ENCODE measurements at regions not wholly inside any gene's neighbourhood (a gene's known extent, or its start where the extent isn't known, plus 50 kb on each side); places are given as distances from the start of the nearest gene placed in this dataset.
"Not testable (repeated sequence)": the region's sequence is repeated elsewhere in the genome, so short reads cannot be mapped to it uniquely, and the experiment has no call there.

DNA sequence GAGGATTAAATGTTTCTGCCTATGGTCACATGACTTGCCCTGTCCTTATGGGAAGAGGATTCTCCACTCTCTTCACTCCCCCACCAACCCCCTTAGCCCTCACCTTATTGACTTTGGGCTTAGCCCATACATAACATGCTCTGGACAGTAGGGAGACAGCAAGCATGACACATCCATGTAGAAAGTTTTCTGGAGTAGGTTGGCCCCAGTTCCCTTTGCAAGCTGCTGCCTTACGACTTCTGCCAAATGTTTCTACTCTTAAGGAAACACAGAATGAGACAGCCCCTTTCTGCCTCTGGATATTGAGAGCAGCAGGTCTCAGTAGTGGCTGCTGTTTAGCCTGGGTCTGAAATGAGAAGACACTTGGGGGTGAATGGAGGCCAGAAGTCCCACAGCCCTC lies 282.2 kb downstream of the MAP2K6 start (continued):
- TF ChIP-seq RAD21 (CRISPR knock-in tag; conservative IDR thresholded peaks at IDR 0.05 in 1 of 2, IDR thresholded peaks at IDR 0.05 in 1 of 2) (no peak), ETV5 (CRISPR knock-in tag; IDR thresholded peaks at IDR 0.05; ENCODE audit: low read depth) (no peak), DMBX1 (CRISPR knock-in tag; IDR thresholded peaks at IDR 0.05; ENCODE audit: borderline replicate concordance) (no peak), TFAM (CRISPR knock-in tag; conservative IDR thresholded peaks at IDR 0.05) (no peak), PYGO2 (tag; IDR thresholded peaks at IDR 0.05) (no peak), BDP1 (IDR thresholded peaks at IDR 0.05; ENCODE audit: insufficient read depth, insufficient read length) (no peak)
- TF ChIP-seq, protein P1, sequence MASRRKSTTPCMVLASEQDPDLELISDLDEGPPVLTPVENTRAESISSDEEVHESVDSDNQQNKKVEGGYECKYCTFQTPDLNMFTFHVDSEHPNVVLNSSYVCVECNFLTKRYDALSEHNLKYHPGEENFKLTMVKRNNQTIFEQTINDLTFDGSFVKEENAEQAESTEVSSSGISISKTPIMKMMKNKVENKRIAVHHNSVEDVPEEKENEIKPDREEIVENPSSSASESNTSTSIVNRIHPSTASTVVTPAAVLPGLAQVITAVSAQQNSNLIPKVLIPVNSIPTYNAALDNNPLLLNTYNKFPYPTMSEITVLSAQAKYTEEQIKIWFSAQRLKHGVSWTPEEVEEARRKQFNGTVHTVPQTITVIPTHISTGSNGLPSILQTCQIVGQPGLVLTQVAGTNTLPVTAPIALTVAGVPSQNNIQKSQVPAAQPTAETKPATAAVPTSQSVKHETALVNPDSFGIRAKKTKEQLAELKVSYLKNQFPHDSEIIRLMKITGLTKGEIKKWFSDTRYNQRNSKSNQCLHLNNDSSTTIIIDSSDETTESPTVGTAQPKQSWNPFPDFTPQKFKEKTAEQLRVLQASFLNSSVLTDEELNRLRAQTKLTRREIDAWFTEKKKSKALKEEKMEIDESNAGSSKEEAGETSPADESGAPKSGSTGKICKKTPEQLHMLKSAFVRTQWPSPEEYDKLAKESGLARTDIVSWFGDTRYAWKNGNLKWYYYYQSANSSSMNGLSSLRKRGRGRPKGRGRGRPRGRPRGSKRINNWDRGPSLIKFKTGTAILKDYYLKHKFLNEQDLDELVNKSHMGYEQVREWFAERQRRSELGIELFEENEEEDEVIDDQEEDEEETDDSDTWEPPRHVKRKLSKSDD (conservative IDR thresholded peaks at IDR 0.05; ENCODE audit: low read length): no peak
- TF ChIP-seq, protein P2, sequence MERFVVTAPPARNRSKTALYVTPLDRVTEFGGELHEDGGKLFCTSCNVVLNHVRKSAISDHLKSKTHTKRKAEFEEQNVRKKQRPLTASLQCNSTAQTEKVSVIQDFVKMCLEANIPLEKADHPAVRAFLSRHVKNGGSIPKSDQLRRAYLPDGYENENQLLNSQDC (CRISPR knock-in tag; IDR thresholded peaks at IDR 0.05): no peak

DNA sequence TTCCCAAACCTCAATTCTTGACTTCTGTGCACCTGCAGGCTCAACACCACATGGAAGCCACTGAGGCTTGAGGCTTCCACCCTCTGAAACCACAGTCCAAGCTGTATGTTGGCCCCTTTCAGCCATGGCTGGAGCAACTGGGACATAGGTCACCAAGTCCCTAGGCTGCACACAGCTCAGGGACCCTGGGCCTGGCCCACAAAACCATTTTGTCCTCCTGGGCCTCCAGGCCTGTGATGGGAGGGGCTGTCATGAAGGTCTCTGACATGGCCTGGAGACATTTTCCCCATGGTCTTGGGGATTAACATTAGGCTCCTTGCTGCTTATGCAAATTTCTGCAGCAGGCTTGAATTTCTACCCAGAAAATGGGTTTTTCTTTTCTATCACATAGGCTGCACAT lies 283.9 kb downstream of the MAP2K6 start:
- intact Hi-C loops (cut with micrococcal nuclease); H3K4me1 ChIP-seq (replicated peaks in 1 of 2; ENCODE audit: control insufficient read depth in 2 of 2, insufficient read depth in 2 of 2, low read length in 2 of 2); DNase-seq (ENCODE audit: extremely low read depth in 1 of 4, low spot score in 3 of 4); FAIRE-seq; H3K9ac ChIP-seq (ENCODE audit: insufficient read depth in 1 of 2, low read depth in 2 of 2, low read length in 2 of 2); H3K9me1 ChIP-seq (ENCODE audit: control insufficient read depth, insufficient read depth, low read length); in situ Hi-C loops (cut with MboI); H2AFZ ChIP-seq (ENCODE audit: low read depth, low read length); H3K4me2 ChIP-seq (ENCODE audit: insufficient read depth, low read length); ATAC-seq; BruUV-seq (replicated peaks); H4K20me1 ChIP-seq (replicated peaks; ENCODE audit: control insufficient read depth, insufficient read depth, low read length); H3K4me3 ChIP-seq; H3K36me3 ChIP-seq (ENCODE audit: control insufficient read depth, insufficient read depth, low read length); H3K9me3 ChIP-seq (replicated peaks; ENCODE audit: control insufficient read depth, insufficient read depth, low read depth, low read length); POLR2A ChIA-PET; H3K27me3 ChIP-seq (ENCODE audit: control insufficient read depth in 2 of 2, insufficient read depth in 2 of 2, low read length in 2 of 2); H3K79me2 ChIP-seq (ENCODE audit: control insufficient read depth, insufficient read depth, low read length); H3K27ac ChIP-seq (ENCODE audit: extremely low read depth, low read depth, low read length); CTCF ChIA-PET (ENCODE audit: low intra/inter-chr PET ratio): not testable (repeated sequence)
- peak; percentile 86 for TF ChIP-seq ZFP36 (IDR thresholded peaks at IDR 0.05; ENCODE audit: low read depth, low read length, partially characterized antibody)

Measured in K562 (cell line).